Left ventricle myocardium inferior (tissue), 1 donor: ENCODE measurements at regions not wholly inside any gene's neighbourhood (a gene's known extent, or its start where the extent isn't known, plus 50 kb on each side); places are given as distances from the start of the nearest gene placed in this dataset.

ENCODE experiments used
- DNase-seq: peaks from one replicate; pipeline ENCODE4 v3.0.0-alpha.2; 2020
- H3K27ac ChIP-seq: fragments of 200-600 bp; replicated peaks from 2 replicates; pipeline ENCODE4 v1.8.0; 2021
- H3K27me3 ChIP-seq: fragments of 200-600 bp; 2 replicates; pipeline ENCODE4 v1.8.0; 2021; ENCODE audit warnings: low read depth
- H3K36me3 ChIP-seq: fragments of 200-600 bp; 2 replicates; pipeline ENCODE4 v1.8.0; 2021
- H3K4me1 ChIP-seq: fragments of 200-600 bp; 2 replicates; pipeline ENCODE4 v1.8.0; 2021
- H3K4me3 ChIP-seq: fragments of 200-600 bp; 2 replicates; pipeline ENCODE4 v1.8.0; 2021; ENCODE audit warnings: mild to moderate bottlenecking, moderate library complexity
- H3K9me3 ChIP-seq: fragments of 200-600 bp; replicated peaks from 2 replicates; pipeline ENCODE4 v1.8.0; 2021
- CTCF ChIP-seq: fragments of 200-600 bp; IDR thresholded peaks from 2 replicates; pipeline ENCODE4 v1.8.0; 2021; ENCODE audit warnings: antibody characterized with exemption, mild to moderate bottlenecking, borderline replicate concordance
- intact Hi-C: fragments of 100-400 bp; cut with micrococcal nuclease; formaldehyde crosslinking; loops from one replicate; pipeline ENCODE4 v1.11.0; 2022
- donor health status: DM: no; HTN: yes; CAD: no; lungs with severe emphysema.

- H3K27ac ChIP-seq, result no peak overlapping the region
- no peaks in the 10 kb centered on the region for H3K4me1 ChIP-seq
- no peak for DNase-seq
- no peak for TF ChIP-seq CTCF
- H3K36me3 ChIP-seq, result no peaks in the 10 kb centered on the region
- peaks cover 38% of the 10 kb centered on the region for H3K9me3 ChIP-seq
- intact Hi-C loops, result no loop called here
- no peak overlapping the region for H3K4me3 ChIP-seq
- H3K27me3 ChIP-seq, result peaks cover 7% of the 10 kb centered on the region
Observed at GRCh38 chr12:127178463-127178862, 1088.5 kb upstream of the TMEM132C start.

GRCh38 chr12:127179176-127179575 lies 1087.8 kb upstream of the TMEM132C start:
- intact Hi-C loops, result no loop called here
- no peak for TF ChIP-seq CTCF
- Histone ChIP-seq H3K36me3 (no peaks in the 10 kb centered on the region), H3K27me3 (peaks cover 7% of the 10 kb centered on the region), H3K9me3 (peaks cover 38% of the 10 kb centered on the region), H3K4me1 (no peaks in the 10 kb centered on the region), H3K4me3 (no peak overlapping the region), H3K27ac (peak overlapping the region; percentile 16)
- DNase-seq, result no peak

- Histone ChIP-seq H3K27ac (no peak overlapping the region), H3K4me1 (no peaks in the 10 kb centered on the region), H3K9me3 (peaks cover 16% of the 10 kb centered on the region), H3K27me3 (peaks cover 7% of the 10 kb centered on the region), H3K4me3 (no peak overlapping the region), H3K36me3 (no peaks in the 10 kb centered on the region)
- intact Hi-C loops, result no loop called here
- TF ChIP-seq CTCF, result no peak
- DNase-seq, result no peak
Observed at GRCh38 chr12:127182018-127182417, 1085.0 kb upstream of the TMEM132C start.

GRCh38 chr12:127189992-127190391 lies 1077.0 kb upstream of the TMEM132C start:
- H3K27ac ChIP-seq, result no peak overlapping the region
- intact Hi-C loops, result no loop called here
- peaks cover 8% of the 10 kb centered on the region for H3K9me3 ChIP-seq
- TF ChIP-seq CTCF, result no peak
- DNase-seq, result no peak
- H3K4me1 ChIP-seq, result no peaks in the 10 kb centered on the region
- H3K36me3 ChIP-seq, result no peaks in the 10 kb centered on the region
- no peak overlapping the region for H3K4me3 ChIP-seq
- H3K27me3 ChIP-seq, result peaks cover 10% of the 10 kb centered on the region

- Histone ChIP-seq H3K4me1 (no peaks in the 10 kb centered on the region), H3K36me3 (no peaks in the 10 kb centered on the region), H3K9me3 (peaks cover 8% of the 10 kb centered on the region), H3K27ac (no peak overlapping the region), H3K4me3 (no peak overlapping the region), H3K27me3 (peaks cover 10% of the 10 kb centered on the region)
- intact Hi-C loops, result no loop called here
- no peak for DNase-seq
- no peak for TF ChIP-seq CTCF
Observed at GRCh38 chr12:127191129-127191528, 1075.8 kb upstream of the TMEM132C start.

- no peaks in the 10 kb centered on the region for H3K36me3 ChIP-seq
- no peaks in the 10 kb centered on the region for H3K4me1 ChIP-seq
- no peak for DNase-seq
- TF ChIP-seq CTCF, result no peak
- peaks cover 8% of the 10 kb centered on the region for H3K9me3 ChIP-seq
- H3K27ac ChIP-seq, result no peak overlapping the region
- H3K27me3 ChIP-seq, result peaks cover 20% of the 10 kb centered on the region
- intact Hi-C loops, result no loop called here
- H3K4me3 ChIP-seq, result no peak overlapping the region
Observed at GRCh38 chr12:127192391-127192790, 1074.6 kb upstream of the TMEM132C start.
